TTC549 (cell line): ENCODE measurements at regions not wholly inside any gene's neighbourhood (a gene's known extent, or its start where the extent isn't known, plus 50 kb on each side); places are given as distances from the start of the nearest gene placed in this dataset.

Experiments
- FAIRE-seq: peaks from 2 replicates; lab custom pipeline; 2012; peaks lifted over from hg19 to GRCh38; lab: Jason Lieb, UNC

DNA sequence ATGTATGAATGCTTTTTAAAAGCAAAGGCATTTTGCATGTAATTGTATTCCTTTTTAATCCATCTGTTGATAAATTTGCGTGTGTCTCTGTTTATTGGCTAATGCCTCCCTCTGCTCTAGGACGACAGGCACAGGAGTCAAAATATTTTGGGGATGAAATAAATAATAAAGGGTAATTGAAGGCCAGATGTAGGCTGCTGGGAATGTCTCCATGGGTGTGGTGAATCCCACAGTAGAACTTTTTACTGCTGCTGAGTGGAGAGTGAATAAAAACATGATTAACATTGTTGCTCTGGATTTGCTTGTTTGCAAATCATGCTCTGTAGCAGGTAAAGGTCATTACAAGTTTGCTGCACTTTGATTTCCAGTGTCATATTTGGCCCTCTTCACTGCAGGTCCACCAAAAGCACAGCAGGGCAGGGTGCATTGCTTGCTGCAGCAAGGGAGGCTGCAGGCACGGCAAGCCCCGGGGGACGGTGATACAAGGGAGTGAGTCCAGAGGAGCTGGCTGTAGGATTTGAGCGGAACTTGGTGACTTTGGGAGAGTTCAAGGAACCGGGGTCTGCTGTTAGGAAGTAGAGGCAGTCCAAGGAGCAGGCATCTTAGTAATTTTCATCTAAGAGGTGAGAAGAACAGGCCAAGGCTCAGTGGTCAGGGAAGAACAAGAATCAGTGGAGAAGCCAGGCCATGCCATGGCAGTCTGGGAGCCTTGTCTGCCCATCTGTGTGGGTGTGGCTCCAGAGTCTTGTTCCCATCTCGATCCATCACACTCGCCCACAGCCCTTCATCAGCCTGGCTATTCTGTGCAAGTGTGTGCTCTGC lies 201.5 kb upstream of the RAB6C start:
- FAIRE-seq = no peak

DNA sequence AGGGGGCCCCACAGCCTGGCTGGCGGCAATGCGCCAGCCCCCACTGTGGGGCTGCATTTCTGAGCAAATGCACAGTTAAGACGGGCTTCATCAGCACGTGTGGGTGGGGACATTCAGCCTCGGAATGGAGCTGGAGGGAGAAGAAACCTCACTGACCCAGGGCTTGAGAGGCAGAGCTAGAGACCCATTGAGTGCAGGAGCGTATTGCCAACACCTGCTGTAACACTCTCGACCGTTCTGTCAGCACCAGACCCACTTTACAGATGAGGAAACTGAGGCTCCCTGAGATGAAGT lies 200.9 kb upstream of the RAB6C start:
- no peak for FAIRE-seq

DNA sequence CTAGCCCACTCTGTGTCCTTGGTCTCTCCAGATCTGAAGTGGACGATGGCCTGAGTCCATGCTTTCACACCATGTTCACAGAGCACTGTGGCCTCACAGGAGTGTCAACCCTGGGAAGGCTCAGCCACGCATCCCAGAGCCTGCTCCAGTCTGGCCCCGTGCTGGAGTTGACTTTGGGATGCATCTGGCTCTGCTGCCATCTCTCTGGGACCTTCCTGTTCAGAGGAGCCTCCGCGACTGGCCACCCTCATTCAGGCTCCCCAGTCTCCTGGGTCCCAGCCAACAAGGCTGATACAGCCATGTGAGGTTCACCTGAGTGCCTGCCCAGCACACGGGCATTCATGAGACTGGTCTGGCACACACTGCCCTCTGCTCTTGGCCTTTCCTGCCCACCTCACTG lies 199.7 kb upstream of the RAB6C start:
- FAIRE-seq = no peak

DNA sequence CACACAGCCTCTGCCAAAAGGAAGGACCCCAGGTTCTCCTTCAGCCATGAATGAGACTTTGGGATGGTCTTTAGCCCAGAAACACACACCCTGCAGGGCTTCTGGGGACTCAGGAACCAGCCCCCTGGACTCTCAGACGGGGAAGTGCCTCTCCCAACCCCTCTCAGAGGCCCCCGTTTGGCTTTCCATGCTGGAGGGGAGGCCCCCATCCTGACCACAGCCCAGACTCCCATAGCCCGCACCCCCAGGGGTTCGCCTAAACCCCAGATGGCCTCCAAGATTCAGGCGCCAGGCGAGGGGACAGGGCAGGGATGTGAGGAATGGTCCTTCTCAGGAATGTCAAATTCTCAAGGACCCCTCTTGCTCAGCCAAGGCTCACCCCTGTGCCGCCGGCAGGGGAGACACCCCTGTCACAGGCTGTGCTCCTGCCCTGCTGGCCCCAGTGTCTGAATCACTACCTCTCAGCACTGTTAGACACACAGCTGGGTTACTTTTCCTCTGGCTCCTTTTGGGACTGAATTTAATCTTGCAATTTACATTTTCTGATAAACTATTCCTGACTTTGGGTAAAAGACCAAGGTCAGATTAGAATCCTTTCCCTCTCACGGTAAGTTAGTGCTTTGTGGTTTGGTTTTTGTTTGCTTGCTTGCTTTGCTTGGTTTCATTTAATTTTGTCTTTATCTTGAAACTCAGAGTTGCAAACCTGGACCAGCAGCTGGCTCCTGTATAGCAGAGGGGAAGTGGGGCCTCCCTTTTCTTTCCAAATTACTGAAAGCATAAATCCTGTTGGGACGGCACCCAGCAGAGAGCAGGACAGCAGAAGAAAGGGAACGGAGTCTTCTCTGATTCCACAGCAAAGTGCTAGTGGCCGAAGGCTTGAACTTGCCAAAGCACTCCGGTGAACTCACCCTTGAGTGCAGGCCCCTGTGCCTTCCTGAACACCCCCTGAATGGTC lies 198.9 kb upstream of the RAB6C start:
- no peak for FAIRE-seq

DNA sequence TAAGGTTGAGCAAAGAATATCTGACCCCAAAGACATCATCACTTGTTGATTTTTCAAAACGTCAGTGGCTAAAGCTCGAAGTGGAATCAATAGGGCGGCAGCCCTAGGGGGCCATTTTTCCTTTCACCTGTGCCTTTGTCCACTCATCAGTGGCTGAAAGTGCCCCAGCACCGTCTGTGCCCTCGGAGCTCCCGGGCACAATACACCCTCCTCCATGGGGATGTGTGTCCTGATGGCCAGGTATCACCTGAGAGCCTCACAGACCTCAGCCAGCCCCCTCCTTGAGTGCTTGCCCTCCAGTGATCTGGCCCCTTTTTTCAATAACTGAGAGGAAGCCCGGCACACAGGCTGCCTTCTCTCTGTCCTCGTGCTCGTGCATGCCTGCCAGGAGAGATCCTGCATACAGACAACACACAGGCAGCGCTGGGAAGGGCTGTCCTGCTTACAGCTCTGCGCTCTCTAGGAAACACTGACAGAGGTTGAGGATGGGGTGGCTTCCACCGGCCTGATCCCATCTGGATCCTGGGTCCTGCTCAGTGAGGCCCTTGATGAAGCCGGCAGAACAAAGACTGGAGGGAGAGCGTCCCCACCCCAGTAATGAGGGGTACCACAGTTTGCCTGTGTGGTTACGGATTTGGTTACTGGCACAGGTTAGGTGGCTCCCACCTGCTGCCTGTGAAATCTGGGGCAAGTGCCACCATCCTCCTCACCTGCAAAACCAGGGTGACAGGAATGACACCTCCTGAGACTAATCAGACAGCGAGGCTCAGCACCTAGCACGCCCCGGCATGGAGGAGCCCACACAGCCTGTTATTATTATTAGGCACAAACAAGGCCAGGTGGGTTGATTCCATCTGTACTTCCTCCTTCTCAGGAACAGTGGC lies 197.5 kb upstream of the RAB6C start:
- no peak for FAIRE-seq

DNA sequence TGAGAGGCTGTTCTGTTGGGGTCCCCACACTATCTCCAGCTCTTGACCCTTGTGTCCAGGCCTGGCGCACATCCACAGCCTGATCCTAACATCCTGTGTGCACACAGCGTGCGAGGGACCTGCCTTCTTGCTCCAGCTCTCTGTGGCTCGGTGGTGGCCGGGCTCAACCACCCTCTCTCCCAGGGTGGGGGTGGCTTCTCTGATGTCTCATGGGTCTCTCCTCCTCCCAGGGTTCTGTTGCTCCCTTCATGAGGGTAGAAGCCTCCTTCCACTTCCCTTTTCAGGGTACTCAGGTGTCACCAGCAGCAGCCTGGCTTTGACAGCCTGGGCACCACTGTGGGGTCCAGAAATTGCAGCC lies 196.9 kb upstream of the RAB6C start:
- FAIRE-seq = no peak

DNA sequence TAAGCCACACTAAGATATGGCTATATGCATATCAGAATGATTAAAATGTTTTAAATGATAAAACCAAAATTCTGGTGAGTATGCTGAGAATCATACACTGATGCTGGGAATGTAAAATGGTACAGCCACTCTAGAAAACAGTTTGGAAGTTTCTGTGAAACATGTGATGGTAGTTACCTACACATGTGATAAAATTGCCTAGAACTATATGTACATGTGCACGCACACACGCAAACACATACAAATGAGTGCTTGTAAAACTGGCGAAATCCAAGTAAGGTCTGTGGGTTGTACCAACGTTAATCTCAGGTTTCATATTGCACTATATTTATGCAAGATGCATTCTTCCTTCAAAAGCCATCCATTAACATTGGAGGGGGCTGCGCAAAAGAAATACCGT lies 195.0 kb upstream of the RAB6C start:
- FAIRE-seq = no peak

DNA sequence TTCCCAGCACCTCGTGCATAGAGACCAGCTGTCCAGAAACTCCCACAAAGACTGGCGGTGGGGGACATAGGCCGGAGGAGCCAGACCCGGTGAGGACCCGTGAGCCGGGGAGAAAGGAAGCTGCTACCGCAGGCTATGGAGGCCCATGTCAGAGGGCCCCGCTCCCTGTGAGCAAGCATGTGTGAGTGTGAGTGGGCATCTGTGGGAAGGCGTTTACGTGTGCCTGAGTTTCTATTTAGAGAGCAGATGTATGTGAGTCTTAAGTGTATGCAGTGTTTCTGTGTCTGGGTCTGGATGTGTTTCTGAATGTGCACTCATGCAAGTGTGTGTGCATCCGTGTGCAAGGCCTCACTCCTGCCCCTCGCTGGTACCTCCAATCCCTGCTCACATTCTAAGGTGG lies 187.8 kb upstream of the RAB6C start:
- no peak for FAIRE-seq

DNA sequence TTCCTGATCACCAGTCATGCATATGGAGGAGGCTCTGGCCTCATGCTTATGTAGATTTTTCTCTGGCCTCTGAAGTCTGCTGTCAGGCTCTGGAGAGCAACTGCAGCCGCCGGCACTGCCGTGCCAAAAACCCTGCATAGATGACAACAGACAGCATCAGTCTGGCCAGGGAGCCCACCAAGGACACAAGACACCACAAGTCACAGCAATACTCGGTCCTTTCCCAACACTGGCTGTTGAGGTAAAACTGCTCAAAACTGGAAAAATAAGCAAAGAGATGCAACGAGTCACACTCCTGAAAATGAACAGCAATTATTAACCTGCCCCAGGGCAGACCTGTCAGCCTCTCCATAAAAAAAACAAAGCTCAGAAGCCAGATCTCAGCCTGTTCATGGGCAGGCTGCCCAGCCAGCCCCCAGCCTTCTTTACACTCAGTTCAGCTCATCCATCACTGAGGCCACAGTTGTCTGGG lies 186.0 kb upstream of the RAB6C start:
- FAIRE-seq = no peak

DNA sequence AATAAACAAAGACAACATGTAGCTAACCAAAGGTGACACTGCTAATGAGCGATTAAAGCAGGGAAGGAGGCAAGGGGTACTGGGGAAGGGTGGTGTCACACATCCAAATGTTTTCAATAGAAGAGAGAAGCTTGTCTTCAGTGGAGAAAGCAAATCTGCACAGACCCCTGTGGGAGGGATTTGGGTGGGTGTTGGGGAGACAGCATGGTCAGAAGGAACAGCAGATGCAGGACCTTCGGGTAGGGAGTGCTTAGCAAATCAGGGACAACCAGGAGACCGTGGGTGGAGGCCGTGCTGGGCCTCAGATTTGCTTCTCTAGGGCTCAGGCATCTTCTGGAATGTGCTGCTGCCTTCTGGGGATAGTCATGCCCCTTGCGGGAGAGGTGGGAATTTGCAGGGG lies 185.3 kb upstream of the RAB6C start:
- FAIRE-seq = no peak

DNA sequence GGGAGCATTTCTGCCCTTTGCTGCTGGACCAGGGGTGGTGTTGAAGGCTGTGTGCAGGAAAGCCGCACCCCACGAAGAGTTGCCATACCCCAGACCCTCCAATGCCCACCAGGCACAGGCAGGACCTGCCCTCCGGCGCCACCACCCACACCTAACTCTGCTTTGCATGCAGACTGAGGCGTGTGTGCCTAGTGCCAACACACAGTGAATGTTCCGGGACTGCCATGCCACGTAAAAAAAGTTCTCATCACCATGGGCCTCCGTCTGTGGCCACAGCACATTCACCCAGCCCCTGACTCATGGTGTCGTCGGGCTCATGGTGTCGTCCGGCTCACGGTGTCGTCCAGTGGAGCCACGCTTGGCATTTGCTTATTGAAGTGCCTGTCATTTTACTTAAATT lies 184.9 kb upstream of the RAB6C start:
- no peak for FAIRE-seq

DNA sequence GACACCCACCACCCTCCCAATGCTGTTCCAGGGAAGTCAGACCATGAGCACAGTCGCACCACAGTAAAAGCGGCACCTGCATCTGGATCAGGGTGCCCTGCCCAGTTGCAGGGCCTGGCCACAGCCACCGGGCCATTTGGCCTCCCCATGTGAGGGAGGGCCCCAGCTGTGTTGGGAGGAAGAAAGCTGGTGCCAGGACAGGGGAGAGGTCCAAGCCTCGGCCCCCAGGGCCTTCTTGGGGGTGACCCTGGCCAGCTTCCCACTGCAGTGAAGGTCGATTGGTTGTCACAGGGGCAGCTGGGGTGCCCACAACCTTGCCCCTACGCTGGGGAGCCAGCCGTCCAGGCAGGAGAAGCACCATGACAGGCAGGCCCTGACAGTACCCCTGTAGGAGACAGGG lies 183.2 kb upstream of the RAB6C start:
- FAIRE-seq = no peak

DNA sequence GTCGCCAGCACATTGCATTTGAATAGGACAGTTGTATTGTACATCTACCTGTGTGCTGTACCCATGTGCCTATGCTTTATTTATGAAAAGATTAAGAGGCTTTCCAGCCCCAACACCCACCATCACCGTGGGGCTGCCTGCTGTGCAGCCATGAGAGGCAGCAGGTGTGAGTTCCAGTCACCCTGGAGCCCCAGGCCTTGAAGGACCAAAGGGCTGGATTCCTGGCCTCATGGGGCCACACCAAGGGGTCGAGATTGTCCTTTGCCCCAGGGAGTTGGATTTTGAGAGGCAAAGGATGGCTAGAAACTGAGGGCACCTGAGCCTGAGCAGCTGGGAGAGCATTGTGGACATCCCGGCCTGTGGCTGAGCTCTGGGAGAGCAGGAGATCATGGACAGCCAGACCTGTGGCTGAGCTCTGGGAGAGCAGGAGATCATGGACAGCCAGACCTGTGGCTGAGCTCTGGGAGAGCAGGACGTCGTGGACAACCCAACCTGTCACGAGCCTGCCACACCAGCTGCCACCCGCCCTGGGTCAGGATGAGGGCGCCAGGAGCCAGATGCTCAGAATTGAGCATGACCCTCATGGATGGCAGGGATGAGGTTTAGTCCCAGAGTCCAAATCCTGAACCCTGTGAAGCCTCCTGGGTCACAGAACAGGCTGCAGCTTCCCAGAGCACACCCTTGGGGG lies 182.5 kb upstream of the RAB6C start:
- FAIRE-seq = no peak

DNA sequence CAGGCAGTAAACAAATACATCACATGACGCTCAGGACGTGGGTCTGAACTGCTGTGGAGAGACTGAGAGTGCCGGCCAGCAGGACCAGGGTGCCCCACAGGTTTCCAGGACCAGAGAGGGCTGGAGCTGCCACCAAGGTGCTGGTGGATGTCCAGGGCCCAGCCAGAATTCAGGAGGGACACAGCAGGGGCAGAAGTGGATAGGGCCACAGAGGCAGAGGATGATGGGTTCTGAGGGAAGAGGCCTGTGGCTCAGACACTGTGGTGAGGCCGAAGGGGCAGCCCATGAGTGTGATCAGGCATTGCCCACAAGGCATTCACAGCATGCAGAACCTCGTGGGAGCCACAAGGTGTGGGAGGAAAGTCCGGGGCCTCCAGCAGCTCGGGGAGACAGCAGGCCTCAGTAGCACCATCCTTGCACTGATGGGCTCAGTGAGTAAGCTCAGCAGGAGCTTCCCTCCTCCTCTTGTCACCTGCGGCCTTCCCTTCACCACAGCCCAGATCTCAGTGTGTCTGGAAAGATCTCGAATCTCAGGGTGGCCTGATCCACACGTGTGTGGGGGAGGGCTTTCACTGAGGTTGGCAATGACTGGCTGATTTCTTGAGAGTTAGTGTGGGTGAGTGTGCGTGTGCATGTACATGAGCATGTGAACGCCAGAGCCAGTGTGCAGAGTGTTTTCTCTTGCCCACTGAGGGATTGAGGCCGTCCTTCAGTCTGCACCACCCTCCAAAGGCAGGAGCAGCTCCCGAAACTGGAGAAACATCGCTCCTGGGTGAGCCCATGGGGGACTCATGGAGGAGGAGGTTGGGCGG lies 181.8 kb upstream of the RAB6C start:
- FAIRE-seq = no peak

DNA sequence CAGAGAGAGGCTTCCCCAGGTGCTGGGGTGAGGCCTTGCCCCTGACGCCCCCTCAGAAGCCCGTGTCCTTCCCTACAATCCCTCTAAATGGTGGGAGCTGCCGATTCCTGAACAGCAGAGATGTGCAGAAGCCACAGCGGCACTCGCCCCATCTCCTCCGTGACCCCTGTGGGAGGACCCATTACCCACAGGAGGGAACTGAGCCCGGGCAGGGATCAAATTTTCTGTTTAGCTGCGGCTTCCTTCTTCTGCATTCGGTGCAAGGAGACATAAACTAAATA lies 181.2 kb upstream of the RAB6C start:
- FAIRE-seq = no peak

DNA sequence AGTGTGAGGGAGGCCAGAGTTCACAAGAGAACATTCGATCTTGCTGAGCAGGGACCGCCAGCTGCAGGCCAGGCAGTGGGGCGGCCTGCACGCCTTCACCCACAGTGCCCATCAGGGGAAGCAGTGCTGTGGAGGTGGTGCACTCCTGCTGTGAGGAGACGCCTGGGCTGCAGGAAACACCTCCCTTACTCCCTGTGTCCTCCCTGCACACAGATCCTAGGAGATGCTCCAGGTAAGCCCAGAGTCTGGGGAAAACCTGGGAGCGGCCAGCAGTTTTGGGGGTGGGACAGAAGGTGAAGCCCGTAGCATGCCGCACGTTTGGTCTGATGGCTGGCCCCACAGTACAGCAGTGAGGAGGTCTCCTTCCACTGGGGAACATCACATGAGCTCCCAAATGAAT lies 180.8 kb upstream of the RAB6C start:
- no peak for FAIRE-seq

DNA sequence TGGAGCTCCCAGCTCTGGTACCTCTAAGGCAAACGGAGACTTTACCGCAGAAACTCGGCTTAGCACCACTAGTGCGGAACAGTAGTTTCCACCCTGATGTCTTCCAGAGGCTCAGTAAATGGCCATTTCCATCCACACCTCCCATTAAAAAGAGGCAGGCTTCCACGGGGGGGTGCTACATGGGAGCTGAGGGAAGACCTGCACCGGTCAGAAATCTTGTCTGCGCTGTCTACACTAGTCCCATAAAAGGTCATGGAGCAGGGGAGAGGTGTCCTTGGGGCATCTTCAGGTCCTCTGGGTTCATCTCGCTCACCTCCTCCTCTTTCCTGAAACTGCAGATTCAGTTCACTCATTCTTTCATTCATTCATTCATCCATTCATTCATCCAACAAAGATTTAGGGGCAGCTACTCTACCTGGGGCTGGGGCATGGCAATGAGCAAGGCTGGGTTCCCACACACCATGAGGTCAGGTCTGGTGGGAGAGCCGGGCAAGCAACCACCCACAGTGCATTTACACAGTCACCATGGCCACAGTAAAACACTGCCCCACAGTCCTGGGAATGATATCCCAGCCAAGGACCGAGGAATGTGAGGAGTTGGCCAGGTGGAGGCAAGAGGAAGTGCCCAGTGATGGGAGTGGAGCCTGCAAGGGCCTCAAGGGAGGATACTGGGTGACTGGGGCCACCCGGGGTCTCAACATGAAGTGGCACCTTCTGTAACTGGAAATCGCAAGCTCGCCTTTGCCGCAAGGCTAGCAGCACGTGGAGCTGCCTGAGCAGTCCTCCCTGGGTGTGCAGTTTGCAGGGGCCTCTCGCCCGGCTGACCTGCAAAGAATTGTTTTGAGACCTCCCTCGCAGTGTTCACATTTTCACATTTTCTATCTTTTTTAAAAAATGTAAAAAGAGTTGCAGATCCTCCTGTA lies 180.2 kb upstream of the RAB6C start:
- no peak for FAIRE-seq

DNA sequence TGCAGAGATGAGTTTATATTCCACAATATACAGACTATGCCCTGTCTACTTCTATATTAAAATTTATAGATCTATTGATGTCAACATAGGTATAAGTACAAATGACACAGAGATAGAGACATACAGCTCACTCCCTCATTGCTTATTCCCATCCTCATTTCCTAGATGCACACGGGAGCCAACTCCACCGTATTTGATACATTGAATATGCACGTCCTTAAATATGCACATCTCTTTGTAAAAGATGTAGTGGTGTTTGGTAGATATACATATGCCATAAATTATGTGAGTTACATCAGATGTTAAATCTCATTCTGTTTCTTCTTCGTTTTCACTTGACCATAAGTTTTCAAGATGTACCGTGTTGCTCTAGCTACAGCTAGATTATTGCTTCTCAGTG lies 179.2 kb upstream of the RAB6C start:
- FAIRE-seq = no peak

DNA sequence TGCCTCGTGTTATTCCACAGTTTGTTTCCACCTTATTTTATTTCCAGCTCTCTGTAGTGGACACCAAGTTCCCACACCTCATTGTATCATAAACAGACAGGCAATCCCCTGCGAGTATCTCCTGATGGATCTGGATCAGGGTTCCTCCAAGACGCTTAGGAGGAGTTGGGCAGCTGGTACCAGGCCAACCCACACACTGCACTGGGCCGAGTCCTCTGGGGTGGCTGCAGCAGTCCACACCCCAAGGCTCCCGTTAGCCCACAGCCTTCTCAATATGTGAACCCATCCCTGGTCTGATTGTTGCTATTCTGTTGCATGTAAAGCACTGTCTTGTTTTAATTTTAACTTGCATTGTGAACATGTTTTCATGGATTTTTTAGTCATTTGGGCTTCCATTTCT lies 178.8 kb upstream of the RAB6C start:
- FAIRE-seq = no peak

DNA sequence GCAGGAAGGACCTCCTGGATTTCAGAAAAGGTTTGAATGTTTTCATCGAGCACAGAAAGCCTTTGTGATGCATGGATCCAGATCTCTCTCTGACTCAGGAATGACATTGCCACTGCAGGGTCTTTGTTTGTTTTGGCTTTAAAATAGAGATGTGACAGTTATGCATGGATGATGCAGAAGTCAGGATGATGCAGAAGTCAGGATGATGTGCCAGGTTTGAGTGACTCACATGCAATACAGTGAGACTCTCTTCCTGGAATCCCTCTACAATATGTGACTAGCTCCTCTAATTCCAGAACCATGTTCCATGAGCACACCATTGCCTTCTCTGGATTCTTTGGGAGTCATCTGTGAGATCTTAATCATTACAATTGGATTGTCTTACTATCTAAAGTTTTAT lies 177.9 kb upstream of the RAB6C start:
- no peak for FAIRE-seq
